ENCODE measurements at regions not wholly inside any gene's neighbourhood (a gene's known extent, or its start where the extent isn't known, plus 50 kb on each side); places are given as distances from the start of the nearest gene placed in this dataset.

DNA sequence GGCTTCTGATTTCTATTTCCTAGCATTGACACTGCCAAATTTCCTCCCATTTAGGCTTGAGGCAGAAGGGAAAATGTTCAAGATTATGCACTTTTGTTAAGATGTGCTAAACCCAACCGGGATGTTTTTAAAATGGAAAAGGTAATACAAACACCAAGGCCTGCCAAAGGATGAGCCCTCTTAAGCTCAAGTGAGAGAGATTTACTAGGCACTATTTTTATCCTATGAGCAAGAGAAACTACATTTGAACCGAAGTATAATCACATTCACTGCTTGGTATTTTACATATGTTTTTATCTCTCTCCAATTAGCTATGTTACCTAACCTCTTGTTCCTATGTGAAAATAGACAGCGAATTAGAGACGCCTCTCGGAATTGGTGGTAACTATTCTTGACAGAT lies 295.8 kb downstream of the GABRB3 start:
- CTCF ChIA-PET: no interaction called here
- POLR2A ChIA-PET: no interaction called here

GRCh38 chr15:26475554-26475953 lies 297.3 kb downstream of the GABRB3 start:
- ChIA-PET CTCF (no interaction called here), POLR2A (no interaction called here)

- ChIA-PET POLR2A (no interaction called here), CTCF (no interaction called here)
These were observed 300.2 kb downstream of the GABRB3 start for GRCh38 chr15:26472661-26473060.

GRCh38 chr15:26461847-26462608 lies 310.8 kb downstream of the GABRB3 start:
- POLR2A ChIA-PET: no interaction called here
- CTCF ChIA-PET: no interaction called here

DNA sequence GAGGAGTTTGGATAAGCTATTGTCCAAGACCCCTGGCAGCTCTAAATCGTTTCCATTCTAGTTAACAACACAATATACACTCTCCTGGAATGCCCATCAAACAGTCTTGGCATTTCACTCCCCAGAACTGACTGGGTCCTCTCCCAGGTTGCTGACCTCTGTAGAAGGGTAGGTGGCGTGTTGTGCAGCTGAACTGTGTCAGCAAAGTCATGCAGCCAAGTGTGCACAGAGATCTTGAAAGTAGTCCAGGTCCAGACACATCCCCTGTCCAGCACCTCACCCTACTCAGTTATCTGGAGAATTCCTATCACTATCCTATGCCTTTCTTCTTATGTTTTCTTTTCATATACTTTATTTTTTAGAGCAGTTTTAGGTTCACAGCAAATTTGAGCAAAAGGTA lies 312.7 kb downstream of the GABRB3 start:
- ChIA-PET POLR2A (no interaction called here), CTCF (no interaction called here)

GRCh38 chr15:26455828-26456227 lies 317.0 kb downstream of the GABRB3 start:
- ChIA-PET CTCF (no interaction called here), POLR2A (no interaction called here)

GRCh38 chr15:26453914-26454313 lies 319.0 kb downstream of the GABRB3 start:
- POLR2A ChIA-PET: no interaction called here

DNA sequence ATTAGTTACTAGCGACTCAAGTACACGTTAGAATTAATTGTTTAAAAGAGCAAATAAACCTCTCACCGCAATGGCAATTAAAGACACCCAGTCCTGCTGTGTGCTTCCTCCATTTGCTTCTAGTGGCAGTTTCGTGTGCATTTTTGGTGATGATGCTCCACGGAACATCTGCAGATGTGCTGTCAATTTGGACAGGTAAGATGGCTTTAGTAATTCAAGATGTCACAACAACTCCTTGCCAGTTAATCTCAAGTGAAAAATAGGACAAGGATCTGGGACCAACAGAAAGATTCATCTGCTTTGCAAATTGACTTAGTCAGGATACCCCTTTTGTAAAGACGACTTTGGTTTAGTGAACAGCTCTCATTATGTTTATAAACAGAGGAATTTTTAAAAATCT lies 320.9 kb downstream of the GABRB3 start:
- CTCF ChIA-PET: no interaction called here
- POLR2A ChIA-PET: no interaction called here

More at GRCh38 chr15:26453914-26454313, 319.0 kb downstream of the GABRB3 start:
- CTCF ChIA-PET: no interaction called here

DNA sequence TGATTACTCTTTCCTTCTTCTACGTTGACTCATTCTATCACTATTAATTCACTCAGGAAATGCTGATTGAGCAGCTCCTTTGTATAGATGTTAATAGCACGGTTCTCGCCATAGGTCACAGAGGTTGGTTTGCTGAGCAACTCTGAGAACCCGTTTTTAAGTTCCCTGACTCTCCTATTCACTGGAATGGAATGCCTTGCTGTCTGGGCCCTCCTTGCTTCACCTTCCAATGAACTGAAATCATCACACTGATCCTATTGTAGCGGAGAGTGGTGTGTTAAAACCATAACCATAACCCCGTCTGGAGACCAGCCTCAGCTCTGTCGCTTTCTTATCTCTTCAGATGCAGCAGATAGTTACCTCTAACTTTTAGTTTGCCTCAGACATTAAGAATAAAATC lies 323.6 kb downstream of the GABRB3 start:
- CTCF ChIA-PET: no interaction called here
- POLR2A ChIA-PET: no interaction called here

- ChIA-PET CTCF (no interaction called here), POLR2A (no interaction called here)
These were observed 329.5 kb downstream of the GABRB3 start for GRCh38 chr15:26443321-26443720.

DNA sequence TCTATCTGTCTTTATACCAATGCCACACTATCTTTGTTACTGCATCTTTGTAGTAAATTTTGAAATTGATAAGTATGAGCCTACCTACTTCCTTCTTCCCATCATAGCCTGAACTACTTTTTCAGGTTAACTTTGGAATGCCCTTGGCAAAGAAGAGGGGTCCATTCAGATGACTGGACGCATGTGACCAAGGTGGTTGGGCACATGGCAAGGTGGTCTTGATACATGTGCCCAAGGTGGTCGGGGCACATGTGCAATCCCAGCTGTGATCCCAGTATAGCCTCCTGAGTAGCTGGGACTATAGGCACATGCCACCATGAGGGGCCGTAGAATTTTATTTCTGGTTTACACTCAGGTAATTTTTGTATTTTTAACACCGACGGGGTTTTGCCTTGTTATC lies 330.2 kb downstream of the GABRB3 start:
- POLR2A ChIA-PET: no interaction called here

GRCh38 chr15:26439681-26440080 lies 333.2 kb downstream of the GABRB3 start:
- POLR2A ChIA-PET: no interaction called here

More for the DNA sequence above, 330.2 kb downstream of the GABRB3 start:
- CTCF ChIA-PET: no interaction called here

DNA sequence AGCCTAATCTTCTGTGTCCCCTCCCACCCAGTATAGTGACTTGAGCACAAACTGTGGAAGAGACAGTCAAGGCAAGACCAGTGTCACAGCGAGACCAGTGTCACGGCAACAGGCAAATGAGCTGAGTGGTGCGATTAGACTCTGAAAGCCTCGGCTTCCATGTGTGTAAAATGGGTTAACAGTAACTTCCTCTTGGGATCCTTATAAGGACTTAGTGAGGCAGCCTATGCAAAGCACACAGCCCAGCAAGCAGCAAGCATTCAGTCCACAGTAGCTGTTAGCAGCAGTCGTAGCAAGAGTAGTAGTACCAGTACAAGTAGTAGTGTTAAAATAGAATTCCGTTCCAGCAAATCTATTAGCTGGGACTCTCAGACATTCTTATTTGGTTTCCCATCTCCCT lies 334.1 kb downstream of the GABRB3 start:
- POLR2A ChIA-PET: no interaction called here
- CTCF ChIA-PET: no interaction called here

More at GRCh38 chr15:26439681-26440080, 333.2 kb downstream of the GABRB3 start:
- CTCF ChIA-PET: no interaction called here

GRCh38 chr15:26438316-26438715 lies 334.6 kb downstream of the GABRB3 start:
- POLR2A ChIA-PET: no interaction called here
- CTCF ChIA-PET: no interaction called here

DNA sequence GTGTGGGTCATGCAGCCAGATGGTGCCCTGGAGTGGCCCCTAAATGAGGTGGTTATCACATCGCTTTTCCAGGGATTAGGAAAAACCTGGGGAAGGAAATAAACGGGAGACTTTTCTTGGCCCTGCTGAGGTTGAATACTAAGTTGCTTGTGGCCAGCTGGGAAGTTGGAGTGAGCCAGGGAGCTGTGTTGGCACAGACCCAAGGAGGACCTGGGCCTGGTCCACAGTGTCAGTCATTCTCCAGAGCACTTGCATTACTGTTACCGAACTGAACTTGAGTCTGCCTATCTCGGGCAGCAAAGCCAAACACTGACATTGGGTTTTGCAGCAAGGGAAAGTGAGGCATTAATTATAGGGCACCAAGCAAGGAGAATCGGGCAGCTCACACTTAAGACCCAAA lies 339.0 kb downstream of the GABRB3 start:
- CTCF ChIA-PET: no interaction called here
- POLR2A ChIA-PET: no interaction called here

DNA sequence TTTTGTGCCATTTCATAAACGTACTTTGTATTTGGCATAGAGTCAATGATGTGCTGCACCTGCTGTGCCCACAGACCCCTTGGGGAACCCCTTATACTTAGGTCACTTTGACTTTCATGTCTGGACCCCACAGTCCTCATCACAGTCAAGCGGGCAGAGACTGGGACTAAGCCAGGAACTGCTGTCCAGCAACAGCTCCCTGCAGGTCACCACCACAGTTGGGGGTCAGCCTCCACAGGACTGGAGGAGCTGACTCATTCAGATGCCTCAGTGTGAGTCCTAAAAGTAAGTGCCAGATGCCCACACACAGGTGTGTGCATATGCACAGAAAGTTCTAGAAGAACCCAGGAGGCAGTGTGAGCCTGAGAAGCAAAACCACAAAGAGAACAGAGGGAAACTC lies 339.8 kb downstream of the GABRB3 start:
- CTCF ChIA-PET: no interaction called here

DNA sequence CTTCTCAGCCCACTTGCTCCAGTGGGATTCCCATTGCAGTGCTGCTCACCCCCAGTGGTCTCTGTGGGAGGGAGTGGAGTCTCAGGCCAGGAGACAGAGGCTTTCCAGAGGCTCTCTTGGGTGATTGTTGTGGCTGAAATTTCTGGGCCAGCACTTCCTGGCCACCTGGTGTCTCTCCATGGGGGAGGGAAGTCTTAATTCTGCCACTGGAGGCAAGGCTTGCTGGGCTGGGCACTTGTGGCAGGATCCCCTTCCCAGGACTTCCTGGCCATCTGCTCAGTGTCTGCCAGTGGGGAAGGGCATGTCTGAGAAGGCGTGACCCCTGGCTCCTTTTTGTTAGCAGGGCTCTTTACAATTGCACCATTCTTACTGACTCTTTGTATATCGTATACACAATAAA lies 351.8 kb downstream of the GABRB3 start:
- POLR2A ChIA-PET: no interaction called here
- CTCF ChIA-PET: no interaction called here

More for the DNA sequence above, 339.8 kb downstream of the GABRB3 start:
- POLR2A ChIA-PET: no interaction called here

DNA sequence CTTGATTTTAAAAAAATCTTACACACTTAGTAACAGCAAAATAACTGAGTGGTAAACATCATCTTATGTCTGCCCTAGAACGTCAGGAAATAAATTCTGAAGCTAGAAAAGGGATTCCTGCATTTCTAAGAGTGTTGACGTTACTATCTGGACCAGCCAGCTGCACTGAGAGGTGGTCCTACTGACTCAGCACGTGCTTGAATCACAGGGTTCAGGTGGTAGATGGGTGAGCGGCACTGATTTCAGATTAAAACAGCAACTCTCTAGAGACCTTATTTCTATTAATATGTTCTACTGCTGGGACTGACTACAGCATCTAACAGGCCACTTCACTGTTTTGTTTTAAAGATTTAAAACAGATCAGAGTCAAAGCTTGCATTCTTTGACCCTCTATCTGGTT lies 377.2 kb downstream of the GABRB3 start:
- ChIA-PET CTCF (no interaction called here), POLR2A (no interaction called here)

GRCh38 chr15:26394801-26395200 lies 378.1 kb downstream of the GABRB3 start:
- ChIA-PET CTCF (no interaction called here), POLR2A (no interaction called here)

- CTCF ChIA-PET: no interaction called here
- POLR2A ChIA-PET: no interaction called here
These were observed 379.9 kb downstream of the GABRB3 start for GRCh38 chr15:26392956-26393355.

GRCh38 chr15:26391567-26392194 lies 381.2 kb downstream of the GABRB3 start:
- ChIA-PET CTCF (no interaction called here), POLR2A (no interaction called here)

DNA sequence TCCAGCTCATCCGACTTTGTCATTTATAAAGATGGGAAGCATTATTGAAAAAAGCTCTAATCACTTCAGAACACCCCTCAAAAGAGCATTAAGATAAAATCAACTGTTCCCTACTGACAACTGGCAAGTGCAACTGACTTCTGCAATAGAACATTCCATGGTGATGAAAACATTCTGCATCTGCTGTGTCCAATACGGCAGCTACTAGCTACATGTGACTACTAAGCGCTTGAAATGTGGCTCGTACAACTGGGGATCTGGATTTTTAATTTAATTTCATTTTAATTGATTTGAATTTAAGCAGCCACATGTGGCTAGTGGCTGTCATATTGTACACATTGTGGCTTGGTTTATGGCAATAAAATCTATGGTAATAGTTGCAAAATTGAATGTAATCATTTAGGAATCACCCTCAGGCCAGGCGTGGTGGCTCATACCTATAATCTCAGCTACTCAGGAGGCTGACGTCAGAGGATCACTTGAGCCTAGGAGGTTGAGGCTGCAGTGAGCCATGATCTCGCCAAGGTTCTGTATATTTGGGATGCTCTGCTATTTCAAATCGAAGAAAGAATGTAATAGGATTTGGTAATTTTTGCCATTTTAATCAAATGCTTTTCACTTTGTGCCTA lies 390.3 kb downstream of the GABRB3 start:
- POLR2A ChIA-PET: no interaction called here
- CTCF ChIA-PET: no interaction called here
